OCI-LY3 (cell line): ENCODE measurements at regions not wholly inside any gene's neighbourhood (a gene's known extent, or its start where the extent isn't known, plus 50 kb on each side); places are given as distances from the start of the nearest gene placed in this dataset.

Source experiments
- H2AFZ ChIP-seq: fragments of 200-600, 300-600 bp; shearing (Covaris generic); 2 replicates; pipeline ENCODE4 v1.6.0; 2014; ENCODE audit warnings: antibody characterized with exemption, low read depth, low read length
- H3K27ac ChIP-seq: fragments of 200-600, 300-600 bp; sonication (generic); 2 replicates; pipeline ENCODE4 v1.5.1; 2014; ENCODE audit warnings: mild to moderate bottlenecking, low read length, moderate library complexity, mixed read lengths
- H3K27me3 ChIP-seq: fragments of 200-600, 300-600 bp; sonication (generic); 2 replicates; pipeline ENCODE4 v1.6.1; 2014; ENCODE audit warnings: low read depth, low read length, mixed read lengths
- H3K36me3 ChIP-seq: fragments of 200-600, 300-600 bp; sonication (generic); replicated peaks from 2 replicates; pipeline ENCODE3; 2014; ENCODE audit warnings: low read depth, low read length, mixed read lengths
- H3K4me1 ChIP-seq: fragments of 300-600, 200-600 bp; sonication (generic); 2 replicates; pipeline ENCODE4 v1.6.1; 2014; ENCODE audit warnings: low read length, mixed read lengths
- H3K4me2 ChIP-seq: fragments of 200-600, 300-600 bp; sonication (generic); 2 replicates; pipeline ENCODE4 v1.6.1; 2014; ENCODE audit warnings: low read length, mixed read lengths
- H3K4me3 ChIP-seq: fragments of 300-600, 200-600 bp; sonication (generic); 2 replicates; pipeline ENCODE4 v1.5.1; 2014; ENCODE audit warnings: antibody characterized with exemption, mild to moderate bottlenecking, low read length, moderate library complexity
- H3K79me2 ChIP-seq: fragments of 300-600, 200-600 bp; shearing (Covaris generic); 2 replicates; pipeline ENCODE4 v1.6.1; 2014; ENCODE audit warnings: mild to moderate bottlenecking, low read length, mixed read lengths
- H3K9ac ChIP-seq: fragments of 300-600, 200-600 bp; shearing (Covaris generic); 2 replicates; pipeline ENCODE4 v1.6.0; 2014; ENCODE audit warnings: mild to moderate bottlenecking, low read length, moderate library complexity
- H3K9me3 ChIP-seq: fragments of 200-600, 300-600 bp; shearing (Covaris generic); 2 replicates; pipeline ENCODE4 v1.6.1; 2014; ENCODE audit warnings: low read length, mixed read lengths; ENCODE audit not compliant: insufficient read depth
- H4K20me1 ChIP-seq: fragments of 200-600, 300-600 bp; sonication (generic); 2 replicates; pipeline ENCODE4 v1.6.1; 2016; ENCODE audit warnings: low read length, mixed read lengths; ENCODE audit not compliant: insufficient read depth
- EZH2phosphoT487 ChIP-seq: fragments of 200-600 bp; shearing (Covaris generic); IDR thresholded peaks from 2 replicates; pipeline ENCODE4 v1.6.1; 2018; ENCODE audit warnings: antibody characterized with exemption, mixed run types, low read depth
- TF ChIP-seq, protein P1 (sequence below): fragments of 200-600, 300-600 bp; sonication (generic); IDR thresholded peaks from 2 replicates; pipeline ENCODE4 v1.5.1; 2014; ENCODE audit warnings: antibody characterized with exemption, low read length, low read depth

- Histone ChIP-seq H3K79me2 (no peaks in the 10 kb centered on the region), H3K4me2 (no peak overlapping the region)
These were observed 120.3 kb downstream of the TM2D1 start for GRCh38 chr1:61604684-61605083.

DNA sequence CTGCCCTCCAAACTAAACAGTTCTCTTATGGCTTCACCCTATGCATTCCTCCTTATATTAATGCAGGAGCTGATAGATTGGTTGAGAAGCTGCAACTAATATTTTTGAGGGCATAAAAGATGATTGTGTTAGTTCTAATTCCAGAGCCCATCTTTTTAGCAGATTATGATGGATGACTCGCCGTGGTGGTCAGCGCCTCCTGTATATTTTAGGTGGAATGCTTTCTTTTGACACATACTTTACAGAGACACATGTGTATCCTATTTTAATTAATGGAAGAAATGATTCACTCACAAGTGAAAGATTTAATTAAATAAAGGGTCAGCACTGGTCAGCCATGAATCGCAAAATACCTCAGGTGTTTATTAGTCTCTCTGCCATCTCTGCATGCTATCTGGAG is 120.7 kb downstream of the TM2D1 start:
- no peak overlapping the region for H3K4me3 ChIP-seq
- H3K9me3 ChIP-seq, result no peaks in the 10 kb centered on the region
- no peaks in the 10 kb centered on the region for H3K27me3 ChIP-seq
- no peaks in the 10 kb centered on the region for H3K79me2 ChIP-seq
- no peak overlapping the region for H3K4me2 ChIP-seq
- H3K36me3 ChIP-seq, result no peaks in the 10 kb centered on the region
- no peak for TF ChIP-seq EZH2phosphoT487
- TF ChIP-seq, protein P1, sequence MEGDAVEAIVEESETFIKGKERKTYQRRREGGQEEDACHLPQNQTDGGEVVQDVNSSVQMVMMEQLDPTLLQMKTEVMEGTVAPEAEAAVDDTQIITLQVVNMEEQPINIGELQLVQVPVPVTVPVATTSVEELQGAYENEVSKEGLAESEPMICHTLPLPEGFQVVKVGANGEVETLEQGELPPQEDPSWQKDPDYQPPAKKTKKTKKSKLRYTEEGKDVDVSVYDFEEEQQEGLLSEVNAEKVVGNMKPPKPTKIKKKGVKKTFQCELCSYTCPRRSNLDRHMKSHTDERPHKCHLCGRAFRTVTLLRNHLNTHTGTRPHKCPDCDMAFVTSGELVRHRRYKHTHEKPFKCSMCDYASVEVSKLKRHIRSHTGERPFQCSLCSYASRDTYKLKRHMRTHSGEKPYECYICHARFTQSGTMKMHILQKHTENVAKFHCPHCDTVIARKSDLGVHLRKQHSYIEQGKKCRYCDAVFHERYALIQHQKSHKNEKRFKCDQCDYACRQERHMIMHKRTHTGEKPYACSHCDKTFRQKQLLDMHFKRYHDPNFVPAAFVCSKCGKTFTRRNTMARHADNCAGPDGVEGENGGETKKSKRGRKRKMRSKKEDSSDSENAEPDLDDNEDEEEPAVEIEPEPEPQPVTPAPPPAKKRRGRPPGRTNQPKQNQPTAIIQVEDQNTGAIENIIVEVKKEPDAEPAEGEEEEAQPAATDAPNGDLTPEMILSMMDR, result no peak
- no peaks in the 10 kb centered on the region for H3K4me1 ChIP-seq
- no peak overlapping the region for H3K9ac ChIP-seq
- no peak overlapping the region for H3K27ac ChIP-seq
- no peaks in the 10 kb centered on the region for H4K20me1 ChIP-seq
- H2AFZ ChIP-seq, result no peak overlapping the region

More at GRCh38 chr1:61604684-61605083, 120.3 kb downstream of the TM2D1 start:
- no peak overlapping the region for H3K27ac ChIP-seq
- no peak overlapping the region for H3K9ac ChIP-seq
- H4K20me1 ChIP-seq, result no peaks in the 10 kb centered on the region
- no peaks in the 10 kb centered on the region for H3K9me3 ChIP-seq
- no peak overlapping the region for H3K4me3 ChIP-seq
- TF ChIP-seq, protein P1, result no peak
- TF ChIP-seq EZH2phosphoT487, result no peak
- H3K36me3 ChIP-seq, result no peaks in the 10 kb centered on the region
- no peaks in the 10 kb centered on the region for H3K27me3 ChIP-seq
- no peaks in the 10 kb centered on the region for H3K4me1 ChIP-seq
- no peak overlapping the region for H2AFZ ChIP-seq

- Histone ChIP-seq H3K9ac (no peak overlapping the region), H3K4me3 (no peak overlapping the region), H3K36me3 (no peaks in the 10 kb centered on the region), H2AFZ (no peak overlapping the region), H3K4me1 (no peaks in the 10 kb centered on the region), H3K4me2 (no peak overlapping the region), H3K9me3 (no peaks in the 10 kb centered on the region), H4K20me1 (no peaks in the 10 kb centered on the region), H3K27me3 (no peaks in the 10 kb centered on the region), H3K27ac (no peak overlapping the region), H3K79me2 (no peaks in the 10 kb centered on the region)
- TF ChIP-seq EZH2phosphoT487, result no peak
- TF ChIP-seq, protein P1, result no peak
These were observed 122.3 kb downstream of the TM2D1 start for GRCh38 chr1:61602663-61603062.

GRCh38 chr1:61597601-61598000 is 127.3 kb downstream of the TM2D1 start:
- Histone ChIP-seq H3K9me3 (no peaks in the 10 kb centered on the region), H3K36me3 (no peaks in the 10 kb centered on the region), H2AFZ (no peak overlapping the region), H3K4me2 (no peak overlapping the region), H3K4me3 (no peak overlapping the region), H4K20me1 (no peaks in the 10 kb centered on the region), H3K27ac (no peak overlapping the region), H3K4me1 (no peaks in the 10 kb centered on the region), H3K9ac (no peak overlapping the region), H3K79me2 (no peaks in the 10 kb centered on the region), H3K27me3 (no peaks in the 10 kb centered on the region)
- TF ChIP-seq, protein P1, result no peak
- no peak for TF ChIP-seq EZH2phosphoT487
